GM12878 (cell line): ENCODE measurements at regions not wholly inside any gene's neighbourhood (a gene's known extent, or its start where the extent isn't known, plus 50 kb on each side); places are given as distances from the start of the nearest gene placed in this dataset.

Experiments
- ATAC-seq: fragments of 200-7000 bp; cut with Tn5 transposase; 3 replicates; pipeline ENCODE4 v1.9.1; 2020; ENCODE audit warnings: mild to moderate bottlenecking, moderate library complexity
- BruUV-seq: library from RNA; stranded (reverse); fragments of 400-500 nt; replicated peaks from 2 replicates; lab custom pipeline; 2021; lab: Mats Ljungman, UMichigan
- CTCF ChIA-PET: fragments of 300-600 bp; sonication (Branson Sonifier 250); formaldehyde crosslinking; extraction: SDS; loops from one replicate; lab custom pipeline; 2021; ENCODE audit warnings: inconsistent platforms; lab: Yijun Ruan, JAX
- POLR2A ChIA-PET: fragments of 350-600 bp; formaldehyde crosslinking; extraction: SDS; loops from one replicate; lab custom pipeline; 2021; ENCODE audit warnings: inconsistent platforms; lab: Charles Lee
- RAD21 ChIA-PET: fragments of 300-600 bp; sonication (Branson Sonifier 250); formaldehyde crosslinking; loops from one replicate; lab custom pipeline; 2023; ENCODE audit warnings: antibody characterized with exemption; ENCODE audit not compliant: unreplicated experiment; lab: Charles Lee
- SMC1A ChIA-PET: fragments of 300-600 bp; sonication (Branson Sonifier 250); formaldehyde crosslinking; loops from one replicate; lab custom pipeline; 2023; ENCODE audit not compliant: unreplicated experiment, uncharacterized antibody; lab: Charles Lee
- DNase-seq: peaks from one replicate; pipeline ENCODE4 v3.0.0-alpha.2; 2011; ENCODE audit warnings: low read depth, low spot score
- FAIRE-seq: peaks from 3 replicates; lab custom pipeline; 2011; peaks lifted over from hg19 to GRCh38; lab: Jason Lieb, UNC
- H2AFZ ChIP-seq: 2 replicates; pipeline ENCODE4 v1.6.0; 2011; ENCODE audit warnings: low read depth, low read length, control low read depth; ENCODE audit not compliant: control insufficient read depth
- H3K27ac ChIP-seq: 2 replicates; pipeline ENCODE4 v1.5.1; 2011; ENCODE audit warnings: control low read depth; ENCODE audit not compliant: control insufficient read depth, insufficient read depth
- H3K27me3 ChIP-seq, 2 experiments: replicated peaks in 1 of 2; 2 replicates each; pipeline versions ENCODE4 v1.6.0 to v1.6.1; 2011; ENCODE audit warnings: low read length in 1 of 2; ENCODE audit not compliant: control insufficient read depth in 2 of 2, insufficient read depth in 2 of 2
- H3K36me3 ChIP-seq, 2 experiments: 2 replicates each; pipeline ENCODE4 v1.5.1; 2011; ENCODE audit warnings: low read length in 1 of 2; ENCODE audit not compliant: control insufficient read depth in 2 of 2, insufficient read depth in 2 of 2
- H3K4me1 ChIP-seq: 2 replicates; pipeline ENCODE4 v1.6.1; 2011; ENCODE audit warnings: mild to moderate bottlenecking, low read length, moderate library complexity, mixed read lengths; ENCODE audit not compliant: control insufficient read depth, insufficient read depth
- H3K4me2 ChIP-seq: 2 replicates; pipeline ENCODE4 v1.6.0; 2011; ENCODE audit warnings: control low read depth; ENCODE audit not compliant: control insufficient read depth, insufficient read depth
- H3K4me3 ChIP-seq: fragments of 200-600 bp; sonication (generic); 2 replicates; pipeline ENCODE4 v1.5.1; 2016
- H3K79me2 ChIP-seq: 2 replicates; pipeline ENCODE4 v1.6.0; 2011; ENCODE audit warnings: low read length; ENCODE audit not compliant: control insufficient read depth, insufficient read depth
- H3K9ac ChIP-seq: 2 replicates; pipeline ENCODE4 v1.8.0; 2011; ENCODE audit warnings: low read length, control low read depth, mixed read lengths; ENCODE audit not compliant: control insufficient read depth, insufficient read depth
- H3K9me3 ChIP-seq: replicated peaks from 3 replicates; pipeline ENCODE4 v1.5.1; 2011; ENCODE audit warnings: mild to moderate bottlenecking, low read length; ENCODE audit not compliant: control insufficient read depth, insufficient read depth
- H4K20me1 ChIP-seq: 2 replicates; pipeline ENCODE4 v1.6.0; 2011; ENCODE audit not compliant: control insufficient read depth, insufficient read depth
- ATF3 ChIP-seq: IDR thresholded peaks from 2 replicates; pipeline ENCODE4 v1.6.1; 2011; ENCODE audit warnings: low read depth, mild to moderate bottlenecking, low read length, moderate library complexity, borderline replicate concordance; ENCODE audit errors: extremely low read depth
- BHLHE40 ChIP-seq, 2 experiments: fragments of 450-650 bp in 1 of 2; IDR thresholded peaks; 2 replicates each; pipeline ENCODE4 v1.6.1; 2011 to 2017; ENCODE audit warnings: low read depth in 2 of 2, borderline replicate concordance in 1 of 2, improper control_type of control experiment in 1 of 2, low read length in 1 of 2, mild to moderate bottlenecking in 1 of 2
- CREB1 ChIP-seq: IDR thresholded peaks from 2 replicates; pipeline ENCODE4 v1.6.1; 2012; ENCODE audit warnings: low read depth, mild to moderate bottlenecking, inconsistent platforms
- CREM ChIP-seq: IDR thresholded peaks from 2 replicates; pipeline ENCODE4 v1.6.1; 2014; ENCODE audit warnings: antibody characterized with exemption, low read depth
- ESRRA ChIP-seq: IDR thresholded peaks from 2 replicates; pipeline ENCODE4 v1.6.1; 2012; ENCODE audit warnings: mild to moderate bottlenecking, low read length, improper control_type of control experiment
- FOS ChIP-seq: IDR thresholded peaks from 3 replicates; pipeline ENCODE4 v1.6.1; 2011; ENCODE audit warnings: borderline replicate concordance; ENCODE audit not compliant: insufficient read length; ENCODE audit errors: extremely low read depth
- HDAC6 ChIP-seq: fragments of 200-600 bp; sonication (generic); IDR thresholded peaks from one replicate; pipeline ENCODE4 v1.8.0; 2017; ENCODE audit warnings: antibody characterized with exemption; ENCODE audit not compliant: unreplicated experiment
- HDGF ChIP-seq: fragments of 450-650 bp; IDR thresholded peaks from 2 replicates; pipeline ENCODE4 v1.6.1; 2016; ENCODE audit warnings: antibody characterized with exemption
- IRF3 ChIP-seq: fragments of 450-650 bp; IDR thresholded peaks from 2 replicates; pipeline ENCODE4 v1.6.1; 2014; ENCODE audit warnings: mild to moderate bottlenecking
- JUND ChIP-seq: IDR thresholded peaks from 2 replicates; pipeline ENCODE4 v1.6.1; 2012; ENCODE audit warnings: low read depth, mild to moderate bottlenecking, low read length, improper control_type of control experiment, moderate library complexity
- KAT2A ChIP-seq: conservative IDR thresholded peaks from 2 replicates; pipeline ENCODE4 v1.6.1; 2011; ENCODE audit warnings: low read depth, low read length; ENCODE audit not compliant: control insufficient read depth
- LARP7 ChIP-seq: fragments of 450-650 bp; IDR thresholded peaks from 2 replicates; pipeline ENCODE4 v1.6.1; 2017; ENCODE audit warnings: mild to moderate bottlenecking
- MTA2 ChIP-seq: fragments of 450-650 bp; IDR thresholded peaks from 2 replicates; pipeline ENCODE4 v1.6.1; 2016; ENCODE audit warnings: low read depth, mild to moderate bottlenecking, moderate library complexity
- NFIC ChIP-seq: IDR thresholded peaks from 2 replicates; pipeline ENCODE4 v1.6.1; 2012; ENCODE audit warnings: low read depth, mild to moderate bottlenecking, inconsistent platforms, low read length, moderate library complexity
- NFYB ChIP-seq: IDR thresholded peaks from 2 replicates; pipeline ENCODE4 v1.6.1; 2011; ENCODE audit warnings: low read depth, mild to moderate bottlenecking, low read length, improper control_type of control experiment, moderate library complexity; ENCODE audit not compliant: insufficient read depth
- NR2F1 ChIP-seq: fragments of 450-650 bp; conservative IDR thresholded peaks from 2 replicates; pipeline ENCODE4 v1.6.1; 2017; ENCODE audit warnings: mild to moderate bottlenecking
- NRF1 ChIP-seq: conservative IDR thresholded peaks from 2 replicates; pipeline ENCODE4 v1.6.1; 2011; ENCODE audit warnings: mild to moderate bottlenecking, low read depth, low read length, improper control_type of control experiment
- RAD21 ChIP-seq: IDR thresholded peaks from 2 replicates; pipeline ENCODE4 v1.6.1; 2011; ENCODE audit warnings: mild to moderate bottlenecking, low read depth, low read length, moderate library complexity; ENCODE audit not compliant: insufficient read depth
- RB1 ChIP-seq: fragments of 450-650 bp; formaldehyde crosslinking; IDR thresholded peaks from 2 replicates; pipeline ENCODE4 v1.6.1; 2017; ENCODE audit warnings: mild to moderate bottlenecking, borderline replicate concordance
- SMAD5 ChIP-seq: IDR thresholded peaks from 2 replicates; pipeline ENCODE4 v1.6.1; 2016; ENCODE audit warnings: antibody characterized with exemption, low read depth
- SP1 ChIP-seq: IDR thresholded peaks from one replicate; pipeline ENCODE4 v1.6.1; 2011; ENCODE audit warnings: low read depth, low read length
- SPI1 ChIP-seq: IDR thresholded peaks from 2 replicates; pipeline ENCODE4 v1.6.1; 2011; ENCODE audit warnings: low read depth, mild to moderate bottlenecking, low read length, moderate library complexity, borderline replicate concordance; ENCODE audit not compliant: insufficient read depth
- SREBF1 ChIP-seq: IDR thresholded peaks from 2 replicates; pipeline ENCODE4 v1.6.1; 2012; ENCODE audit warnings: mild to moderate bottlenecking, low read length
- TBL1XR1 ChIP-seq: IDR thresholded peaks from 2 replicates; pipeline ENCODE4 v1.6.1; 2012; ENCODE audit warnings: low read depth, low read length, improper control_type of control experiment
- YBX1 ChIP-seq: fragments of 450-650 bp; IDR thresholded peaks from 2 replicates; pipeline ENCODE4 v1.6.1; 2016; ENCODE audit warnings: antibody characterized with exemption
- ZNF24 ChIP-seq: fragments of 450-650 bp; IDR thresholded peaks from 2 replicates; pipeline ENCODE4 v1.6.1; 2017; ENCODE audit warnings: antibody characterized with exemption, mild to moderate bottlenecking
- WGBS: methylation state at CpG from one replicate; pipeline ENCODE4 v1.1.6; 2016; ENCODE audit warnings: low lambda C conversion rate; ENCODE audit not compliant: insufficient replicate concordance, insufficient coverage; ENCODE audit errors: missing lambda C conversion rate; 5-methylcytosine and 5-hydroxymethylcytosine counted together
- in situ Hi-C: fragments of 300-500 bp; cut with MboI; formaldehyde crosslinking; loops from 9 replicates; pipeline ENCODE4 v1.14.3; 2018; ENCODE audit warnings: mixed read lengths
- intact Hi-C: fragments of 100-400 bp; cut with micrococcal nuclease; formaldehyde crosslinking; loops from one replicate; pipeline ENCODE4 v1.14.2; 2022; ENCODE audit not compliant: unreplicated experiment

- TF ChIP-seq CREM = no peak
- TF ChIP-seq IRF3 = no peak
- no peak for TF ChIP-seq NFIC
- TF ChIP-seq NRF1 = no peak
- TF ChIP-seq CREB1 = no peak
- no peak for TF ChIP-seq MTA2
- TF ChIP-seq RAD21 = no peak
- TF ChIP-seq KAT2A = no peak
- TF ChIP-seq SMAD5 = no peak
- TF ChIP-seq HDAC6 = no peak
- TF ChIP-seq RB1 = no peak
- TF ChIP-seq SREBF1 = no peak
Measured at GRCh38 chr3:96370637-96371036, 443.8 kb upstream of the EPHA6 start (continued).

GRCh38 chr3:96410006-96410730, 404.2 kb upstream of the EPHA6 start:
- SMC1A ChIA-PET = no interaction called here
- H3K27ac ChIP-seq = no peak overlapping the region
- no peaks in the 10 kb centered on the region for H3K79me2 ChIP-seq
- ATAC-seq = no peak
- H3K36me3 ChIP-seq = no peaks in the 10 kb centered on the region
- no peaks in the 10 kb centered on the region for H3K4me1 ChIP-seq
- RAD21 ChIA-PET = no interaction called here
- FAIRE-seq = no peak
- in situ Hi-C loops (no loop called here), intact Hi-C loops (no loop called here)
- H3K4me2 ChIP-seq = no peak overlapping the region
- no peak overlapping the region for H3K9ac ChIP-seq
- POLR2A ChIA-PET = no interaction called here
- no peaks in the 10 kb centered on the region for H3K27me3 ChIP-seq
- no peak overlapping the region for H2AFZ ChIP-seq
- no peak overlapping the region for H3K4me3 ChIP-seq
- no peak for DNase-seq
- BruUV-seq = no TSS peak
- 0% methylated on average over 1 of the region's 1 CpG for WGBS
- H4K20me1 ChIP-seq = no peaks in the 10 kb centered on the region
- no peaks in the 10 kb centered on the region; the same call in 2 of the 3 replicates for H3K9me3 ChIP-seq
- CTCF ChIA-PET = no interaction called here
- no peak for TF ChIP-seq ZNF24
- no peak for TF ChIP-seq LARP7
- TF ChIP-seq NFYB = no peak
- TF ChIP-seq SPI1 = no peak
- no peak for TF ChIP-seq BHLHE40 (IDR thresholded peaks at IDR 0.05; ENCODE audit: borderline replicate concordance in 1 of 2, low read depth in 2 of 2, low read length in 1 of 2)
- TF ChIP-seq ATF3 = no peak
- TF ChIP-seq SP1 = no peak
- TF ChIP-seq ESRRA = no peak
- TF ChIP-seq HDGF = no peak
- no peak for TF ChIP-seq HDAC6
- TF ChIP-seq YBX1 = no peak
- TF ChIP-seq NR2F1 = no peak
- TF ChIP-seq FOS = no peak
- no peak for TF ChIP-seq TBL1XR1
- no peak for TF ChIP-seq NRF1
- no peak for TF ChIP-seq JUND
